Thymus (tissue), 11 donors: ENCODE measurements at regions not wholly inside any gene's neighbourhood (a gene's known extent, or its start where the extent isn't known, plus 50 kb on each side); places are given as distances from the start of the nearest gene placed in this dataset.
A peak's percentile ranks its signal among the peaks of the same experiment; 100 is the strongest.

Experiments used
- DNase-seq, 9 donors: peaks; one replicate each; pipeline ENCODE4 v3.0.0-alpha.2; 2013; ENCODE audit warnings: low spot score in 9 of 9, low read depth in 6 of 9, missing footprints in 1 of 9
- H3K27ac ChIP-seq, 2 donors: one replicate each; pipeline ENCODE4 v1.5.1; 2013; ENCODE audit warnings: control low read depth in 1 of 2, low read depth in 1 of 2, low read length in 1 of 2, mild to moderate bottlenecking in 1 of 2, moderate library complexity in 1 of 2
- H3K27me3 ChIP-seq, 2 donors: one replicate each; pipeline ENCODE4 v1.5.1; 2013; ENCODE audit warnings: low read length in 1 of 2; ENCODE audit not compliant: control insufficient read depth in 2 of 2, insufficient read depth in 1 of 2
- H3K36me3 ChIP-seq, 2 donors: one replicate each; pipeline ENCODE4 v1.5.1; 2013; ENCODE audit warnings: low read length in 1 of 2, mild to moderate bottlenecking in 1 of 2, moderate library complexity in 1 of 2; ENCODE audit not compliant: control insufficient read depth in 2 of 2, insufficient read depth in 2 of 2
- H3K4me1 ChIP-seq, 2 donors: one replicate each; pipeline ENCODE4 v1.5.1; 2013; ENCODE audit warnings: low read length in 2 of 2; ENCODE audit not compliant: control insufficient read depth in 2 of 2, insufficient read depth in 2 of 2
- H3K4me3 ChIP-seq, 2 donors: one replicate each; pipeline ENCODE4 v1.5.1; 2013; ENCODE audit warnings: low read length in 2 of 2, control low read depth in 1 of 2, mild to moderate bottlenecking in 1 of 2
- H3K9me3 ChIP-seq, 2 donors: one replicate each; pipeline ENCODE4 v1.5.1; 2013; ENCODE audit warnings: low read length in 1 of 2, mild to moderate bottlenecking in 1 of 2; ENCODE audit not compliant: control insufficient read depth in 2 of 2, insufficient read depth in 1 of 2
- WGBS: extraction: QIAGEN DNeasy Blood & Tissue Kit; methylation state at CpG from one replicate; pipeline ENCODE4 v1.1.7; 2013; 5-methylcytosine and 5-hydroxymethylcytosine counted together
- donor health status: healthy.

GRCh38 chr9:31100311-31100710 lies 1284.1 kb upstream of the ACO1 start:
- Histone ChIP-seq H3K4me3 (no peak overlapping the region), H3K27ac (no peak overlapping the region), H3K27me3 (no peaks in the 10 kb centered on the region), H3K9me3 (no peaks in the 10 kb centered on the region), H3K36me3 (no peaks in the 10 kb centered on the region), H3K4me1 (no peaks in the 10 kb centered on the region)
- 91% methylated on average over 1 of the region's 1 CpG for WGBS
- DNase-seq: no peak

GRCh38 chr9:31103836-31104235 lies 1280.6 kb upstream of the ACO1 start:
- Histone ChIP-seq H3K4me1 (no peaks in the 10 kb centered on the region), H3K4me3 (no peak overlapping the region), H3K36me3 (no peaks in the 10 kb centered on the region), H3K9me3 (no peaks in the 10 kb centered on the region), H3K27me3 (no peaks in the 10 kb centered on the region), H3K27ac (no peak overlapping the region)
- no peak for DNase-seq

- Histone ChIP-seq H3K4me3 (no peak overlapping the region), H3K27ac (no peak overlapping the region), H3K27me3 (no peaks in the 10 kb centered on the region), H3K36me3 (no peaks in the 10 kb centered on the region), H3K9me3 (no peaks in the 10 kb centered on the region), H3K4me1 (no peaks in the 10 kb centered on the region)
- 67% methylated on average over 4 of the region's 4 CpGs for WGBS
- DNase-seq: no peak
Measured at GRCh38 chr9:31104249-31104648, 1280.2 kb upstream of the ACO1 start.

GRCh38 chr9:31112491-31112890 lies 1272.0 kb upstream of the ACO1 start:
- H3K36me3 ChIP-seq: no peaks in the 10 kb centered on the region
- no peaks in the 10 kb centered on the region for H3K4me1 ChIP-seq
- DNase-seq: no peak
- no peak overlapping the region for H3K27ac ChIP-seq
- no peaks in the 10 kb centered on the region for H3K9me3 ChIP-seq
- no peaks in the 10 kb centered on the region for H3K27me3 ChIP-seq
- no peak overlapping the region for H3K4me3 ChIP-seq

GRCh38 chr9:31114346-31114745 lies 1270.1 kb upstream of the ACO1 start:
- Histone ChIP-seq H3K36me3 (no peaks in the 10 kb centered on the region), H3K9me3 (no peaks in the 10 kb centered on the region), H3K4me3 (no peak overlapping the region), H3K27me3 (no peaks in the 10 kb centered on the region), H3K4me1 (no peaks in the 10 kb centered on the region), H3K27ac (no peak overlapping the region)
- 95% methylated on average over 1 of the region's 1 CpG for WGBS
- no peak for DNase-seq

- no peaks in the 10 kb centered on the region for H3K4me1 ChIP-seq
- H3K27me3 ChIP-seq: no peaks in the 10 kb centered on the region
- H3K9me3 ChIP-seq: no peaks in the 10 kb centered on the region
- H3K27ac ChIP-seq: no peak overlapping the region
- WGBS: 56% methylated on average over 5 of the region's 5 CpGs
- H3K4me3 ChIP-seq: no peak overlapping the region
- DNase-seq: peak in 4 of 9 donors; percentile 1 to 28 (median 12)
- no peaks in the 10 kb centered on the region for H3K36me3 ChIP-seq
Measured at GRCh38 chr9:31119890-31120454, 1264.5 kb upstream of the ACO1 start.

GRCh38 chr9:31124389-31124788 lies 1260.1 kb upstream of the ACO1 start:
- no peak overlapping the region for H3K4me3 ChIP-seq

GRCh38 chr9:31135567-31135966 lies 1248.9 kb upstream of the ACO1 start:
- H3K9me3 ChIP-seq: no peaks in the 10 kb centered on the region
- WGBS: 90% methylated on average over 3 of the region's 3 CpGs

More at GRCh38 chr9:31124389-31124788, 1260.1 kb upstream of the ACO1 start:
- 57% methylated on average over 1 of the region's 1 CpG for WGBS
- Histone ChIP-seq H3K36me3 (no peaks in the 10 kb centered on the region), H3K27me3 (no peaks in the 10 kb centered on the region), H3K9me3 (no peaks in the 10 kb centered on the region), H3K4me1 (no peaks in the 10 kb centered on the region), H3K27ac (no peak overlapping the region)
- no peak for DNase-seq

GRCh38 chr9:31136524-31136923 lies 1247.9 kb upstream of the ACO1 start:
- Histone ChIP-seq H3K4me3 (no peak overlapping the region), H3K27me3 (no peaks in the 10 kb centered on the region), H3K4me1 (no peaks in the 10 kb centered on the region), H3K27ac (no peak overlapping the region), H3K9me3 (no peaks in the 10 kb centered on the region), H3K36me3 (no peaks in the 10 kb centered on the region)
- 92% methylated on average over 2 of the region's 2 CpGs for WGBS
- DNase-seq: no peak

More at GRCh38 chr9:31135567-31135966, 1248.9 kb upstream of the ACO1 start:
- Histone ChIP-seq H3K4me1 (no peaks in the 10 kb centered on the region), H3K27ac (no peak overlapping the region), H3K27me3 (no peaks in the 10 kb centered on the region), H3K4me3 (no peak overlapping the region), H3K36me3 (no peaks in the 10 kb centered on the region)
- no peak for DNase-seq
